ENCODE measurements at regions not wholly inside any gene's neighbourhood (a gene's known extent, or its start where the extent isn't known, plus 50 kb on each side); places are given as distances from the start of the nearest gene placed in this dataset.

GRCh38 chr4:138904793-138905192 is 110.8 kb upstream of the NOCT start:
- Mint-ChIP-seq H3K4me1 (ENCODE audit: low read depth) (peaks cover 29% of the 10 kb centered on the region), H3K36me3 (ENCODE audit: insufficient read depth) (no peaks in the 10 kb centered on the region), H3K27ac (no peak overlapping the region), H3K4me3 (ENCODE audit: low read depth) (no peak overlapping the region), H3K27me3 (no peaks in the 10 kb centered on the region), H3K9me3 (ENCODE audit: low read depth) (no peaks in the 10 kb centered on the region)
- DNase-seq (ENCODE audit: low spot score, unreplicated experiment) = no peak
- no peak for TF ChIP-seq CTCF (IDR thresholded peaks at IDR 0.05; ENCODE audit: unreplicated experiment)

- no peak for TF ChIP-seq CTCF (IDR thresholded peaks at IDR 0.05; ENCODE audit: unreplicated experiment)
Measured at GRCh38 chr4:138903185-138903584, 112.4 kb upstream of the NOCT start.

GRCh38 chr4:138902705-138903104 is 112.9 kb upstream of the NOCT start:
- Mint-ChIP-seq H3K27ac (no peak overlapping the region), H3K27me3 (no peaks in the 10 kb centered on the region), H3K4me3 (ENCODE audit: low read depth) (no peak overlapping the region), H3K4me1 (ENCODE audit: low read depth) (peaks cover 25% of the 10 kb centered on the region), H3K36me3 (ENCODE audit: insufficient read depth) (no peaks in the 10 kb centered on the region), H3K9me3 (ENCODE audit: low read depth) (no peaks in the 10 kb centered on the region)
- TF ChIP-seq CTCF (IDR thresholded peaks at IDR 0.05; ENCODE audit: unreplicated experiment) = no peak
- no peak for DNase-seq (ENCODE audit: low spot score, unreplicated experiment)

More at GRCh38 chr4:138903185-138903584, 112.4 kb upstream of the NOCT start:
- H3K27me3 Mint-ChIP-seq = no peaks in the 10 kb centered on the region
- H3K9me3 Mint-ChIP-seq (ENCODE audit: low read depth) = no peaks in the 10 kb centered on the region
- H3K4me3 Mint-ChIP-seq (ENCODE audit: low read depth) = no peak overlapping the region
- DNase-seq (ENCODE audit: low spot score, unreplicated experiment) = no peak
- H3K36me3 Mint-ChIP-seq (ENCODE audit: insufficient read depth) = no peaks in the 10 kb centered on the region
- H3K27ac Mint-ChIP-seq = no peak overlapping the region
- H3K4me1 Mint-ChIP-seq (ENCODE audit: low read depth) = peaks cover 22% of the 10 kb centered on the region

DNA sequence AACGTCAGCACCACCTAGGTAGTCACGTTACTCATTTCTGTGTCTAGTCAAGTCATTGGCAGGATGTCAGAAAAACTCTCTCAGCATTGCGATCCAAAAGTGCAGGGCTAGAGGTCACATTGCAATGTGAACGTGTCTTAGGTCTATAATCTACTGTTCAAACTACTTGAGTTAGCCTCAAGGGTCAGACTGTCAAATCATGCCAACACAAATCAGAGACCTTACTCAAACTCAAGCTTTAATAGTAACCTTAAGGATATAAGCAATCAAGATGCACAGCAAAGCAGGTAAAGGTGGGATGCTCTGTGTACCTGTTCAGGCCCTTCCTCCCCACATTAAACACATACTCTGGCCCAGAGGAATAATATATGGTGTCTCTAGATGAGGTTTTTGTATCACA is 114.4 kb upstream of the NOCT start:
- H3K4me1 Mint-ChIP-seq (ENCODE audit: low read depth) = peaks cover 30% of the 10 kb centered on the region
- no peaks in the 10 kb centered on the region for H3K27me3 Mint-ChIP-seq
- peak overlapping the region; percentile 49 for H3K27ac Mint-ChIP-seq
- H3K4me3 Mint-ChIP-seq (ENCODE audit: low read depth) = no peak overlapping the region
- no peak for DNase-seq (ENCODE audit: low spot score, unreplicated experiment)
- H3K36me3 Mint-ChIP-seq (ENCODE audit: insufficient read depth) = no peaks in the 10 kb centered on the region
- no peaks in the 10 kb centered on the region for H3K9me3 Mint-ChIP-seq (ENCODE audit: low read depth)
- no peak for TF ChIP-seq CTCF (IDR thresholded peaks at IDR 0.05; ENCODE audit: unreplicated experiment)

DNA sequence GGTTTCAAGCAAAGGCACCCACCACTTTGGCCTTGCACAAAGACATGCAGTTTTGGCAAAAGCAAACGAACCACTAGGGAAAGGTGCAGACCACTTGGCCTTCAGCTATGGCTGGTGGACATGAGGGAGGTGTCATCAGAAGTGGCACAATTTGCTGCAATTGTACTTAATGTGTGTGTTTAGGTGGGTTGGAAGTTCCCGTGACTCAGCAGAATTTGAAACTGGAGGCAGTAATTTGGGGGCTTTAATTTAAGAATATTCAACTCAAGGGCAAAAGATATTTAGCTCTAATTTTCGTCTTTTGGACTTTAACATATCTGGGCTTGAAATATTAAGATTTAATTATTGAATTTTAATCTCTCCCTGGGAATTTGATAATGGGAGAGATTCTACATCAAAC is 115.6 kb upstream of the NOCT start:
- Mint-ChIP-seq H3K4me1 (ENCODE audit: low read depth) (peaks cover 27% of the 10 kb centered on the region), H3K27me3 (no peaks in the 10 kb centered on the region), H3K9me3 (ENCODE audit: low read depth) (no peaks in the 10 kb centered on the region), H3K36me3 (ENCODE audit: insufficient read depth) (no peaks in the 10 kb centered on the region), H3K4me3 (ENCODE audit: low read depth) (no peak overlapping the region), H3K27ac (no peak overlapping the region)
- no peak for DNase-seq (ENCODE audit: low spot score, unreplicated experiment)
- TF ChIP-seq CTCF (IDR thresholded peaks at IDR 0.05; ENCODE audit: unreplicated experiment) = no peak

Data from progenitor cell of endocrine pancreas (in vitro differentiated cells).